GF-D8 (cell line): ENCODE measurements at regions not wholly inside any gene's neighbourhood (a gene's known extent, or its start where the extent isn't known, plus 50 kb on each side); places are given as distances from the start of the nearest gene placed in this dataset.
A peak's percentile ranks its signal among the peaks of the same experiment; 100 is the strongest.
"Not testable (repeated sequence)": the region's sequence is repeated elsewhere in the genome, so short reads cannot be mapped to it uniquely, and the experiment has no call there.

Experiments used
- DNase-seq: peaks from one replicate; lab custom pipeline; 2025; lab: John Stamatoyannopoulos, UW

DNA sequence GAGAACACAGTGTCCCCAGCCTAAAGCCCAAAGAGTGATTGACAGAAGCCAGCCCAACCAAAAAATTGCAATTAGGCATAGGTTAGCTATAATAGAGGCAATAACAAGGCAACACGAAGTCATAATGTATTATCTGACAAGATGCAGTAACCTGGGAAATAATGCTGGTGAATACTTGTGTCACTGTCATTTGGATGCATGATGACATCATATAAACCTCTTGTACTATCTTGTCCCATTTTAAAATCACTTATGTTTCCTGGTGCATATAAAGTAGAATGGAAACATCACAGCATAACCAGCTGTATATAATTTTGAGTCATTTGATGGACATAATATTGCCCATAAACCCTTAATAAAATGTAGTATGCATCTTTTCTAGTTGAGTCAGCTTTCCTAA lies 1138.3 kb upstream of the LRRTM3 start:
- no peak for DNase-seq

DNA sequence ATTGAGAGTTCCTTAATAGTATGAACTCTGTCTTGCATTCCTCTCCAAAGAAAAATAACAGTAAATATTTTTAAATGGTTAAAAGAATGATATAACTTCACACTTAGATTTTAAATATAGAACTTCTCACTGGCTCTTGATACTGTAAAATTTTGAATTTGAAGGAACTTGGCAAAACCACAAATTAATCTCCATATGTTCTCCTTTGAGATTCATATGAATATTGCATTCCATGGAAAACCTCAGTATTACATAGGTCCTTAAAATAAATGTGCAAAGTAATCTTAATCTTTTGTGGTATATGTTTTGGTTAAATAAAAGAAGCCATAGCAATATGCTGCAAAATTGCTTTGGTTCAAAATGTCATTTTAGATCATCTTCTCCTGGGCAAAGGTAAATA lies 1137.6 kb upstream of the LRRTM3 start:
- no peak for DNase-seq

DNA sequence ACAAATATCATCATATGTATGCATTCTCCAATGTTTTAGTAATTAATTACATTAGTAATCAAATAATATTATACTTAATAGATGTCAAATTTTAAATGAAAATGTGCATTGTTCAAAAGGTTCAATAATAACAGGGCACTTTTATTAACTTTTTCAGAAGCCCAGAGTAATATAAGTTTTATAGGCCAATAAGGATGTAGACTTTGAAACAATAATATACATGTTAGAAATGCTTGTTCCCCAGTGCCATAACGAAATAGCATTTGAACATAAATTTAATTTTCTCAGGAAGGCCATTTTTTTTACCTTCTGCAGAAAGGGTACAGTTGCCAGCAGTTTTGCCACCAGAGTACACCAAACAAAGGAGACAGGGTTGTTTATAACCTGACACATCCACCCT lies 1133.9 kb upstream of the LRRTM3 start:
- DNase-seq = no peak

- DNase-seq = peak; percentile 8
Measured at GRCh38 chr10:65793738-65794425, 1132.0 kb upstream of the LRRTM3 start.

DNA sequence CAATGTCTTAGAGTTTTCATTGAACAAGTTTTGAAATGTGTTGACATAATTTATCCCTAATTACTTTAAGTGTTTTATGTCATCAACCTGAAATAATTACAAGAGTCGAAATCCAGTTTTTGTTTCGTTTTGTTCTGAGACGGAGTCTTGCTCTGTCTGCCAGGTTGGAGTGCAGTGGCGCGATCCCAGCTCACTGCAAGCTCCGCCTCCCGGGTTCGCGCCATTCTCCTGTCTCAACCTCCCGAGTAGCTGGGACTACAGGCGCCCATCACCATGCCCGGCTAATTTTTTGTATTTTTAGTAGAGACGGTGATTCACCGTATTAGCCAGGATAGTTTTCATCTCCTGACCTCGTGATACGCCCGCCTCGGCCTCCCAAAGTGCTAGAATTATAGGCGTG lies 1131.0 kb upstream of the LRRTM3 start:
- not testable (repeated sequence) for DNase-seq

GRCh38 chr10:65796472-65796871 lies 1129.4 kb upstream of the LRRTM3 start:
- DNase-seq = peak; percentile 12

DNA sequence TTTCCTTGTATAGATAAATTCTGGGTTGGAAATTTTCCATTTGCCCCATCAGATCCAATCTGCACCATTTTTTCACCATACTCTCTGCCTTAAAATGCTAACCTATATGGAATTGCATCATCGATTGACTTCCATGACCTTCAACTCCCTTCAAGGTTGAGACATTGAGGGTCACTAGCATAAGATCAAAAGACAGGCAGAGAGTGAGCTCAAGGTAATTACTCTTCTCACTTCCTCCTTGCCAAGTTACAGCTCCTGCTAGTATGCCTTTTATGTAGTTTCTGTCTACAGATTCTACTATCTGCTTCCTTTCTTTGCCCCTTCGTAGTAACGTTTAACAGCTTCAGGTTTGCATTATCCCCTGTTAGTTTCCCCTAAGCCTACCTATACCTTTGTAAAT lies 1127.7 kb upstream of the LRRTM3 start:
- no peak for DNase-seq

DNA sequence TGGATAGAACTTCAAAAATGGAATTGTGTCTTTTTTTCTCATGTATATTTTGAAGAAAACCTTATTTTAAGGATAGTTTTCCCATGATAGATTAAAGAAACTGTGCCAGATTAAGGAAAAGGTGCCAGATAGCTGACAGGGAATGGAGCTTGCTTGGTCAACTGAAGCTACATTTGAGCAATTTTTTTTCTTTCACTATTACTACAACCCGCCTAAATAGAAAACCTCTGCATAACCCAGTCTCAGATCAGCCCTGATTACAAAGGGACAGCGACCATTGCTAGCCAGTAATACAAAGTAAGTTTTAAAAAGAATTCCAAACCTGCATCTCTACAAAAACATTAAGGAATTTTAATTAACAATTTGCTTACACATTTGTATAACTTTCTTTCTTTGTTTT lies 1123.4 kb upstream of the LRRTM3 start:
- no peak for DNase-seq

DNA sequence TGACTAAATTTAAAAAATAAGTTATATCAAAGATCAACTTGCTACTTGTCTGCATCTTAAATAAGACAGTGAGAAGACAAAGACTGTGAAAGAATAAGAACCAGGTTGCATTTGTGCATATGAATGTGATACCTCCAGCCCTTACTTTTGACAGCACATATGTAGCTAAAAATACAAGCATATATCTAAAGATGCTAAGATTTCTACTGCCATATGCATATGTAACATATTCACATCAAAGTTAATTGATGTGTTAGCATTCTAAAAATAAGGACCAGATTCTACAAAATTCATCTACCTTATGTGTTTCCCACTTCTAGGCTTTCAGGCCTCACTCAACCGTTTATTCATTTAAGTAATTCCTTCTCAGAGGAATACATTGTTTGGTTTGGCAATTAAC lies 1120.3 kb upstream of the LRRTM3 start:
- DNase-seq = no peak

DNA sequence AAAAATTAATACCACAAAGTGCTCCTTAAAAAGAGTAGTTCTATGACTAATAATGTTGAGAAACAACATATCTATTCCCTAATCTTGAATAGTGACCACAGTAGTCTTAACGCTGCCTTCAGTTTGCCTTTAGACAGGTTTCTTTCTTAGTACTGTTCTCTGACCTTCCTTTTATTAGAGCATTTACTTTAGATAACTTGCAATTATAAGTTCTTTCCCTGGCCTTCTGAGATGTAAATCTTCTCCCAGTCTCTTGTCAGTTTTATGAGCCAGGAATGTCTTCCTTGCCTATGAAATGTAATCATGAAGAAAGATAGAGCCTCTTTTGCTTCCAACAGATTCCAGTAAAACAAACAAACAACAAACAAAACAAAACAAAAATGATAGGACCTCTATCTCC lies 1119.8 kb upstream of the LRRTM3 start:
- DNase-seq = no peak

DNA sequence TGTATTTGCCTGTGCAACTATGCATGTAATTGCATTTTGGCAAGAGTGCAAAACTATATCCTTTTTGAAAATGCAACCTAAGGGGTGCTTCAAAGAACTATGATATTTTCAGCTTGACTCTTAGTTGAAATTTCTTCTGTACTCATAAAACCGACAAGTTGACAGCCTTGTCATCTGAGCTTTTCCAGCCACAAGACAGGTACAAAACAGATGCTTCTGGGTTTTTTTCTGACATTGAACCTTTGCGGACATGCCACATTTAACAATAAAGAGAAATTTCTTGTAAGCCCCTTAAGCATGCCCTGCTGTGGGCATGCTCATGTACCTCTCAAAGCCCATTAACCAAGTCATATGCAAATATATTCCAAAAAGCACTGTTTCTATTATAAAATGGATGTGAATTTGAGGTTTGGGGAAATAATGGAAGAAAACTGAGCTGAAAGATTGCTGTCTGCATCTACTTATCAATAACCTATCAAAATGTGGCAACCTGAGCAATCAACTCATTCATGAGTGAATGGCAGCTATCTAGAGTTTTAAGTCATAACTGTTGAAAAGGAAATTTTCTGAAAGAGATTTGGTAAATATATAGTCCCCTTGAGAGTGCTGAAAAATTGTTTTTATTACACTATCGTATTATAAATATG lies 1117.0 kb upstream of the LRRTM3 start:
- DNase-seq = no peak

- no peak for DNase-seq
Measured at GRCh38 chr10:65811931-65812525, 1113.8 kb upstream of the LRRTM3 start.

GRCh38 chr10:65816536-65816935 lies 1109.3 kb upstream of the LRRTM3 start:
- DNase-seq = no peak

DNA sequence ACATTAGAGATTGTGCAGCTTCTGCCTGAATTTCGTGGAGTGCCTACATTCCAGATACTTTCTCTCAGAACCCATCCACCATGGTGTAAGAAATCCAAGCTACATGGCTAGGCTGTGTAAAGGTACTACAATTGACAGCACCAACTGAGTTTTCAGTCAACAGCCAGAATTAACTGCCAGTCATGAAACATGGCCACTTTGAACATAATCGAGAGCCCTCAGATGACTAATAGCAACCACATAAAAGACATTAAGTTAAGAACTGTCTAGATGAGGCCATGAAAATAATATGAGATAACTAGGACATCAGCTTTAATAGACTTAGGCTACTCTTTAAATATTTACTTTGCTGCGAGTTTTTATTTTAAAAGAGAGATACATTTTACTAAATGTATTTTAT lies 1106.8 kb upstream of the LRRTM3 start:
- DNase-seq = no peak

- DNase-seq = no peak
Measured at GRCh38 chr10:65827359-65827758, 1098.5 kb upstream of the LRRTM3 start.

- no peak for DNase-seq
Measured at GRCh38 chr10:65838811-65839210, 1087.0 kb upstream of the LRRTM3 start.

DNA sequence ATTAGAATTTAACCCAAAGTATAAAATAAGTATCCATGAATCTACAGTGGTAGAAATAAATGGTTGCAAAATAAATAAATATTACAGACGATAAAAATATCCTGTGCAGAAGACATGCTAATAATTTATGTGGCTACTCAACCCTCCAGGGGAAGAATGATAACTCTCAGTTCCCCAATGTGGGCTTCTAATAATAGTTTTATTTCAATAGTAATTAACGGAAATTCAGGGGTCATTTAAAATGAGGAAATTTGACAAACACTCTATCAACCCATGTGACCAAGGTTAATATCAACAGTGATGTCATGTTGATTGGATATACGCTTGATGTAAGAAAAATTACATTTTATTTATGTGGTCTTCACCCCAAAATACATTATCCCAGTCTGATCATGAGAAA lies 1082.6 kb upstream of the LRRTM3 start:
- no peak for DNase-seq

- no peak for DNase-seq
Measured at GRCh38 chr10:65845916-65846315, 1079.9 kb upstream of the LRRTM3 start.

DNA sequence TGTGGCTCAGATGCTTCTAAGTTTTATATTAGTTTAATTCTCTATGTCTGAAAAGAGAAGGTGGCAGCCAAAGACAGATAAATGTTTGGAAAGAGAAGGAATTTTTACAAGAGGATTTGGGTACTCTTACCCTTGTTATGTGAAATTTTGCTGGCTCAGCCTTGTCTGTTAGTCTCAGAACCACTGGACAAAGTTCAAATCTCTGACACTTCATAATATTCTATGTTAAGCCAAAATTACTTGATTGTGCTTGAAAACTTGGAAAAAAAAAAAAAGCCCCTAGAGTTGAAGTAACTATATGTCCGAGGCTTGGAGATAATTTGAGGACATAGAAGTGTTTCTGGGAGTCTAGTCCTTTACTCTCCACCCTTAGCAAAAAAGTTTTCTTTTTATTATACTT lies 1079.3 kb upstream of the LRRTM3 start:
- no peak for DNase-seq

DNA sequence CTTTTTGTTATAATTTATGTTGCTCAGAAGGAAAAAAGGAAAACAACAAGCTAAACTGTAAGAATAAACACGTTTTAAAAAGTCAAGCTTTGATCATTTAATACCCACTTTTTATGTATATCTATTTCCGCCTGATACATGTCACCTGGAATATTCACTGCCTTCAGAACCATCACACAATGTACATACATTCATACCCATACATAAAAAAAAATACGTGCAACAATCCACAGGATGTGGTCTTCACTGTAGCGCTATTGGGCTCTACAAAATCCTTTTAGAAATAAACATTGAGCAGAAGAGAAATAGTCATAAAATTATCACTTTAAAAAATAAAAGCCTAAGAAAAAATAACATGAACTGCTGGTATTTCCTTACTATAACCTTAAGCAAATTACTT lies 1078.9 kb upstream of the LRRTM3 start:
- no peak for DNase-seq

DNA sequence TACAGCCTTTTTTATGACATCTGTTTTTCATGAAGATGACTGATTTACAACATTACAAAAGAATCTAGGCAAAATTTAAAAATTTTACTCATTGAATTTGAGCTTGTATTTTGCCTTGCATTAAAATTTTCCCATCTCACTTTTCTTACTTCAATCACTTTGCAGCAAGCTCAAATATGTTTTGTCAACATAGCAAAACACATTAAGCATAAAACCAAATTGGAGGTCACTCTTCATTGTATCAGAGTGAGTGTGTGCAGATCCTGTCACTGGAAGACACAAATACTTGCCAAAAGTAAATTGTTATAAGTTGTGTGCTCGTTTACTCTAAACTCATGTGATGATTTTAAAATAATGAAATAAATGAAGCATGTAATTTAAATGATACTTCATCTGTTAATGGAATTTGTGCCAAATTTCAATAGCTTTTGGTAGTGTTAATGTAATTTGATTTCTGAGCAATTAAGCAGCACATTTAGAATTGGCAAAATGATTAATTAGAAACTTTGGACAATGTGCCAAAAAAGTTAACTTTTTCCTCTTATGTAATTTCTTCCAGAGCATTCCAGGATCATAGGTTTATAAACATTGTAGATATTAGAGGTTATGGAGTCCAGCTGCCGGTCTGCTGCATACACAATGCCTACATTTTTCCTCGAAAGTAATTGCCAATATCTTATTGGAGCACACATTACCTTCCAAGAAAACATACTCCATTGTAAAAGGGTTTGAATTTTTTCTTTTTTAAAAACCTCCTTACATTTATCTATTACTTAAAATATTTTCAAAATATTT lies 1078.2 kb upstream of the LRRTM3 start:
- no peak for DNase-seq

- DNase-seq = no peak
Measured at GRCh38 chr10:65858841-65859240, 1067.0 kb upstream of the LRRTM3 start.

GRCh38 chr10:65861249-65861648 lies 1064.6 kb upstream of the LRRTM3 start:
- DNase-seq = no peak
